ENCODE measurements at regions not wholly inside any gene's neighbourhood (a gene's known extent, or its start where the extent isn't known, plus 50 kb on each side); places are given as distances from the start of the nearest gene placed in this dataset.
A peak's percentile ranks its signal among the peaks of the same experiment; 100 is the strongest.
"Not testable (repeated sequence)": the region's sequence is repeated elsewhere in the genome, so short reads cannot be mapped to it uniquely, and the experiment has no call there.

DNA sequence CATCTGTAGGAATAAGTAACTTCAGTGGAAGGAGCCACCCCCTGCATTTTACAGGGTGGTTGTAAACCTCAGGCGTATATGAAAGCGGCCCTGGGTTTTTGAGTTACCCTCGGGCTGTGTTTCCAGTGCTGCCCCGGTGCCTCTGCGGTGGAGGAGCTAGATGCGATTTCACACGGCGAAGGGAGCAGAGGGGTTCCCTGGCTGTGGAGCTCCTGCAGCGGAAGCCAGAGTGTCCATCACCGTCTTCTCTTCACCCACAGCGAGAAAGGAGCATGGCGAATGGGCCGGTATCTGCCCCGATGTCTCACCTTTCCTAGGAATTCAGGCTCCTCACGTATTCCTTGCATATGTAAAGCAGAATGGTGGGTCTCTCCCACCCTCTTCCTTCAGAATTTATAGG, 253.6 kb downstream of the THBS2 start:
- DNase-seq = no peak

DNA sequence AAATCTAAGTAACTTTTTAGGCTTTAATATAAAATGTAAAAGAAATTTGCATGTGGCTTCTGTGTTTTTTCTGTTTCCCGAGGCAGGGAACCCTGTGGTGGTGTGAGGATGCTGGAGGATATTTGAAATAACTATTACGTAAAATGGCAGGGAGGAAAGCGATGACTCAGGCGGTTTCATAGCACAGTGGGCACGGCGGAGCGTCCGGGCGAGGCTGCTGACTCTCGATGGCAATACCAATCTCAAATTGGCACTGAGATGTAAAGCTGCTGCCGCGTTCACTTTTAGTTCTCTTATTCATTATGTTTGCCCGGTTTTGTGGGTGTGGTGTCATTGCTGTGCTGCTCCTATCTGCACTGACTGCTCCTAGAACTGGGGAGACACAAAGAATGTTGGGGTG, 254.3 kb downstream of the THBS2 start:
- no peak for DNase-seq

- no peak for DNase-seq
Measured at GRCh38 chr6:168996356-168996625, 257.4 kb downstream of the THBS2 start.

GRCh38 chr6:168995526-168996355, 257.9 kb downstream of the THBS2 start:
- DNase-seq = no peak

DNA sequence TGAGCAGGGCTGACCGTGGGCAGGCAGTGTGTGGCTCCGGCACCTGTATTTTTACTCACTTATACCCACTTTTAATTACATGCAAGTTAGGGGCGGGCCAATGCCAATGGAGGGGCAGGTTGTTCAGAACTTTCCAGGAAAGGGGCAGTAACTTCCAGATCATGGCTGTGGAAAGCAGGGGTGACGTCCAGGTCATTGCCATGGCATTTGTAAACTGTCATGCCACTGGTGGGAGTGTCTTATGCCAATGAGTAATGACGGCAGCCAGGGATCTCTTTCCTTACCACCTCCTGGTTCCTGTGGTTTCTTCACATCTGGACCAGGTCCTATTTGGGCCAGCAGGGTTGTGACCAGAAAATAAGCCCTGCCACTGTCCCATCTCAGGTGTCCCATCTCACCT, 258.7 kb downstream of the THBS2 start:
- DNase-seq = no peak

DNA sequence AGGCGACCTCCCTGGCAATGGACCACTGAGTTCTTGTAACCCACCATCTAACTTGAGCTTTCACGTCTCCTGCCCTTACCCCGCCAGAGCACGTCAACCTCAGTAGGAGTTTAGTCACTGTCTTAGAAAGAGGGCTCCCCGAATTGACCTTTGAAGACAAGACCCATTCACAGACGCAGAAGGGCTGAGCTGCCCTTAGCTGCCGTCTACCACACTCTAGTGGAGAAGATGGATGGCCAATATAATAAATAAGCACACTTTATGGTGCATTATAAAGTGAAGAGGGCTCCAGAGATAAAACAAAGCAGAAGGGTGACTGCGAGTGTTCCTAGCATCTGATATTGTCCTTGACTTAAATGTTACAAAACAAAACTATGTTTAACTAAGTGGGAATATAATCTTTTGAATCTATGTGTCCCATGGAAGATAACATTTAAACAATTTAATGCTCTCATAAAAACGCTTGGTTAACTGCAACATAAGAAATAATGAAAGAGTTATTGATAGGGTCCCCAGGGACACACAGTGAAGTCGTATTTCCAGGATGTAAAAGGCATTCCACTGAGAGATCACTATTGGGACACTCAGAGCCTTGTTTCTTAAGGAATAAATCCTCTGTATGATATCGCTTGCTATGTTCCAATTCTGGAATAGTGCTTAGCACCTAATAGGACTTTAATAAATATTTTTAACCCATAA, 261.1 kb downstream of the THBS2 start:
- DNase-seq = no peak

GRCh38 chr6:168991695-168992094, 262.0 kb downstream of the THBS2 start:
- DNase-seq = not testable (repeated sequence)

DNA sequence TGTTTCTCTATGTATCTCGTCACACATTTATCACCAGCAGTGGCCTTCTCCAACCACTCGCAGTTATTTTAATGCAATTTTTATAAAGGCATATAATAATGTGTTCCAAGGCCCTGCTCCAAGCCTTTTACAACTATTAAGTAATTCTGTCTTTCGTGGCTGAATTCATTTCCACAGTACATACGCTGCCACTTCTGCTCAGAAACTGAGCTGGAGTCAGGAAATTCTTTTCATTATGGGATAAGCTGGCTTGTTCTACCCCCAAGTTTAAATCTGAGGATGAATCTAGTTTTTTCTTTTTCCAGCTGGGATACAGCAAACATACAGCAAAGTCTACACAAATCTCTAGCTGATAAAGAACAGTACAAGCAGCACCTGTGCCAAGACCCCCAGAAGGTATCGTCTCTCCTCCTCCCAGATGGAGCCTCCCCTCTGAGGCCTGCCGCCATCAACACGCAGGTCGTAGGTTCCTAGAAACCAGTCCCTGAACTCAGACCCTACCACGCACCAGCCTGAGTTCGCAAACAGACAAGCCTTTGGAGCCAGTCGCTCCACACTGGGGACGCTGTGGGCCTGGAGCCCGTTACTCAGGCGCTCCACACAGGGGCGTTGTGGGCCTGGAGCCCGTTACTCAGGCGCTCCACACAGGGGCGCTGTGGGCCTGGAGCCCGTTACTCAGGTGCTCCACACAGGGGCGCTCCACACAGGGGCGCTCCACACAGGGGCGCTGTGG, 263.5 kb downstream of the THBS2 start:
- DNase-seq = no peak

- no peak for DNase-seq
Measured at GRCh38 chr6:168989421-168989820, 264.2 kb downstream of the THBS2 start.

DNA sequence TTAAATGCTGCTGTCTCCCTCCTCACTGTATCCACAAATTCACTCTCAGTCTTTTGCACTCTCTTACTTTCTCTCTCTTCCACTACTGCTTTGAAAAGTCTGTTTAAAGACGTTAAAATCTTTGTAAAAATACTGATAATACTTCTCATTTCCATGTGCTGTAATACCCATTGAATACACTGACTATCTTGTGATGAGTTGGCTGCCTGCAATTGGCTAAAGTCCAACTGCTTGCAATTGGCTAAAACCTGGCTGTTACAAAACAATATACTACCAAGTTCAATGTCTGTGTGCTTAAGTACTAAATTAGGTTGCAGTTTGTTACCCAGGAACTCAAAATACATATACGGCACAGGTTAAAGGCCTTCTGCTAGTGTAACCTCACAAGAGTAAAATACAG, 264.8 kb downstream of the THBS2 start:
- no peak for DNase-seq

DNA sequence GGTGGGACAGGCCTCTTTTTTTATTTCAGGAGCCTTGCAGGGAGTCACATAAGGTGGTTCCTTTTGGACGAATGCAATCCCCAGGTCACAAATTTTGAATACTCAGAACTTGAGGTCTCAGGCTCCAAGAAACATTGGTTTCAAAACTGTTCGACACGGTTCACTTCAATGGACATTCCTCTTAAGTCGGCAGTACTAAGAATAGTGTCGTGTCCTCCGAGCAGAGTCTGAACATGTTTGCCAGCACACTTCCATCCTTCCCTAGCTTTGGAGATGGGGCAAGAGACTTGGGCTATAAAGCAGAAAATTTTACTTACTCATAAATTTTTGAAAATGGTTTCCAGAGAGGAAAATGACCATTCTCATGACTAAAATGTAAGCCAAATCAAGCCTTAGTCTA, 265.4 kb downstream of the THBS2 start:
- DNase-seq = no peak

GRCh38 chr6:168985705-168986104, 267.9 kb downstream of the THBS2 start:
- no peak for DNase-seq

- DNase-seq = no peak
Measured at GRCh38 chr6:168983925-168984324, 269.7 kb downstream of the THBS2 start.

DNA sequence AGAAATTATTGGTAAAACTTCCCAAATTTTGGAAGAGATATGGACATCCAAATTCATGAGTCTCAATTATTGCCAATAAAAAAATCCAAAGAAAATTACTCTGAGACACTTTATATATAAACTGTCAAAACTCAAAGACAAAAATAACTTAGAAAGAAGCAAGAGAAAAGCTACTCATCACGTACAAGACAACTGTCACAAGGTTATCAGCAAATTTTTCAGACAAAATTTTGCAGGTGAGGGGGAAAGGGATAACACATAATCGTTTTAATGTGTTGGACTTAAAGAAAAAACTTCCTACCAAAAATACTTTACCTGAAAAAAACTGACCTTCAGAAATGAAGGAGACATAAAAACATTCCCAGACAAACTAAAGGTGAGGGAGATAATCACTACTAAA, 272.5 kb downstream of the THBS2 start:
- DNase-seq = no peak

DNA sequence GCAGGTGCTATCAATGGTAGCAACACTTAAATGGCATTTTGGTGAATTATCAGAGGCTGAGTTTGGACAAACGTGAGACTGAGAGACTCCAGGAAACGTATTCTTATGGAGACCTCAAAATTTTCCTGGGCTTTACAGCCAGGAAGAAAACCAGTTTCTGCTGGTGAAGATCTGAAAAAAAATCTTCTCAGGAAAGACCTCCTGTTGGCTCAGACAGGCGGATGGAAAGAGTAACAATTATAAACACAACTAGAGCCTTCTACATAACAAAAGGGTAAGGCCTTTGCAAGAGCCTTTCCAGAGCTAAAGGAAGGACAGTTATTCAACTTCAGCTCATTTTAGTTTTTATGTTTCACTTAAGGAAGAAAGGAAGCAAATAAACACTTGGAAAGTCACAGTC, 274.4 kb downstream of the THBS2 start:
- DNase-seq = no peak

GRCh38 chr6:168972128-168972527, 281.5 kb downstream of the THBS2 start:
- DNase-seq = no peak

DNA sequence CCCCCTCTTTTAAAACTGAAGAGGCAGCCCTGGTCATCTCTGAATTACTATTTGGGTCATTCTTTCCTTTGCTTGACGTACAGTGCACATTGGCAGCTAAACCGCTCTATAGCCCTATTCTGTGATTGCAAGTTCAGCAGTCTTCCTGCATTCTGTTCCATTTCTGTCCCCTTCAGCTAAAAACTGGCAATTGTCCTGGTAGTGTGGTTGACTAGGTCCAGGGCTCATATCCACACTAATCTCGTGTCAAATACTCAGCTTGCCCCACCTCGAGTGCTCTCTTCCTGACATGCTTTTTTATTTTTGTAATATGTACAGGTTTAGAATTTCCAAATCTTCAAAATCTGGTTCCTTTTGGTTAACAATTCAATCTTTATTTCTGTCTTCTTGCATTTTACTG, 282.1 kb downstream of the THBS2 start:
- DNase-seq = no peak

GRCh38 chr6:168968801-168969200, 284.8 kb downstream of the THBS2 start:
- DNase-seq = no peak

GRCh38 chr6:168968228-168968627, 285.4 kb downstream of the THBS2 start:
- peak; percentile 20 for DNase-seq

DNA sequence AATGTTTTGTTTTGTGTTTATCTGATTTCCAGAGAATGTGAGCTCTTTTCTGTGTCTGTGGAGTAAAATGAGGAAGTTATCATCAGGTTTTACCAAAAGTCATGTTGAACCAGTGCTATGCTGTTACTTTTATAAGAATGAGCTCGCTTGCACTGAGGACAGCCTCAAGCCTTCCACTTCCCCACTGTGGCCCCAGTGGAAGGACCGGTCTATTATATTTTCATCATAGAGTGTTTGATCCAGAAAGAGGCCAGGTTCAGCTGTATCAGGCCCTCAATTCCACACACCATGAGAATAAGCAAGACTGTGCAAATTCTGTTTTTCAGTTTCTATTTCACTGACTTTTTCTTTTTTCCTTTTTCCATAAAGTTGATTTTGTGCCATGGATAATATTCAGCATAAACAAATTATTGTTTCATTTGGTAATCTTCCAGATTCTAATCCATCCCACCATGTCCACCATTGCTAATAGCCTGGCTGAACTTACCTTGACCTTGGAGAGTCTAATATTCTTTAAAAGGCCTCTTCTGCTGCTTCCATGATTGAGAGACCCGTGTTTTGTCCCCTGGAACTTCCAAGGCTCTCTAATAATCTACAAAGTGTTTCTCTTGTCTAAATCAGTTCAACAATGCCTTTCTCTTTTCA, 286.2 kb downstream of the THBS2 start:
- no peak for DNase-seq

- no peak for DNase-seq
Measured at GRCh38 chr6:168964138-168964835, 289.4 kb downstream of the THBS2 start.

DNA sequence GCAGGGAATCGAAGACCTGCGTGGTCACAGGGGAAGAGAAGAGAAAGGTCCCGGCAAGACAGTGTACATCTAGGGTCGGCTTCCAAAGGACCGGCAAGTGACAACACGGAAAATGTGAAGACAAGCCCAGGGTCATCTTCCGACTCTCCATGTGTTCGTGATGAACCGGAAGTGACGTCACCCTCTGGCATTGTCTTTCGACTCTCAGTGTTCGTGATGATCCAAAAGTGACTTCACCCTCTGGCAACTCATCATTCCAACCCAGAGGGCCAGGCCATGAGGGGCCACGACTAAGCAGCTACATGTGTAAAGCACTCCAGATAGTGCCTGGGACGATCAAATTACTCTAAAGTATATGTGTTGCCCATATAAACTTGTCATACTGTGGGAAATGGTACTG, 290.8 kb downstream of the THBS2 start:
- no peak for DNase-seq

DNA sequence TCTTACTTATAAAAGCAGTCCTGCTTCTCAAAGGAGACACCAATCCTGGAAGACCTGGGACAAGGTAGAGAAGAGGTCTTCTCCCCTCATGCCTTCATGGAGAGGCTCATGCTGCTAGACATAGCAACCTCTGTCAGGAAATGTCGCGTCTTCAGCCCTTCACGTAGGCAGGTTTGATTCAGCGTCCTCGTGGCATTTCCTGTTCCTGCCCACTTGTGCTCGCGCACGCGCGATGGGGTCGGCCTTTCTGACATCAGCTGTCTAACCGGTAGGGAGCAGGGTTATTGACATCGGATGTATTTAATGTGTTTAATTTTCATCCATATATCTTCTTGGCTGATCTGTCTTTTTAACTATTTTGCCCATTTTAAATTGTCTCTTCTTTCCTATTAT, 292.4 kb downstream of the THBS2 start:
- DNase-seq = no peak

All from NCI-H345 (cell line).